NT2/D1 (cell line): ENCODE measurements at regions not wholly inside any gene's neighbourhood (a gene's known extent, or its start where the extent isn't known, plus 50 kb on each side); places are given as distances from the start of the nearest gene placed in this dataset.

ENCODE experiments used
- SUZ12 ChIP-seq: IDR thresholded peaks from 2 replicates; pipeline ENCODE4 v1.6.1; 2011; ENCODE audit not compliant: insufficient read length, insufficient read depth; ENCODE audit errors: extremely low read depth
- YY1 ChIP-seq: IDR thresholded peaks from 2 replicates; pipeline ENCODE4 v1.6.1; 2011; ENCODE audit not compliant: insufficient read length, insufficient read depth
- ZNF274 ChIP-seq: IDR thresholded peaks from 2 replicates; pipeline ENCODE4 v1.6.1; 2011; ENCODE audit warnings: mild to moderate bottlenecking, low read depth, low read length

- no peak for TF ChIP-seq ZNF274
- no peak for TF ChIP-seq YY1
- TF ChIP-seq SUZ12 = no peak
These were observed 71.5 kb downstream of the CD83 start for GRCh38 chr6:14189074-14189473.
